ENCODE measurements at regions not wholly inside any gene's neighbourhood (a gene's known extent, or its start where the extent isn't known, plus 50 kb on each side); places are given as distances from the start of the nearest gene placed in this dataset.

DNA sequence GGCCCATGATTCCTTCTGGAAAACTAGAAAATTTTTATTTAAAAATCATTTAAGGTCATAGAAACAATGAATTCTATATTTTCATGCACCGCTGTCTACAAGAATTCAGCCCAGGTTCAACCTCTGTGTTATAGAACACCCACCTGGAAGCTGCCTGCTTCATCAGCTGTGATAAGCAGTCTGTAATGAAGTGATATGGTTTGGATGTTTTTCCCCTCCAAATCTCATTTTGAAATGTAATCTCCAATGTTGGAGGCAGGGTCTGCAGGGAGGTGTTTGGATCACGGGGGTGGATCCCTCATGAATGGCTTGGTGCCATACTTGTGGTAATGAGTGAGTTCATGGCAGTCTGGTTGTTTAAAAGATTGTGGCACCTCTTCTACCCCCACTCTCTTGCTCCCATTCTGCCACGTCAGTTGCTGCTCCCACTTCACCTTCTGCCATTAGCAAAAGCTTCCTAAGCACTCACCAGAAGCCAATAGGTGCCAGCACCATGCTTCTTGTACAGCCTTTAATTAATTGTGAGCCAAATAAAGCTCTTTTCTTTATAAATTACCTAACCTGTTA, 55.6 kb downstream of the MRPL32 start:
- no peak for DNase-seq (ENCODE audit: low read depth)

DNA sequence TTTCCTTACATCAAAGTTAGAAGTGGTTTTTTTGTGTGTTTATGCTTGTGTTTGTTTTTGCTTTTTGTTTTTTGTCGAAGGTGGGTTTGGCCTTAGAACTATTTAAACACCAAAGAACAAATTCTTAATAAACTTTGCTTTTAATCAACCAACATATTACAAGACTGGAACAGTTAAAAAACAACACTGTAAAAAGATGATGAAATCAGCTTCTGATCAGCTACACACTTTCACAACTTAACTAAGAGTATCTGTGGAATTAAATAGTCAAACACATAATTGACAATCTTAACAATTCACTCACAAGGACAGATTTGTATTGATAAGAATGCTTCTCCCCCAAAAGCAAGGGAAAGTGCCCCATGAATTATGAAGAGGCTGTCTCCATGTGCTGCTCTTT, 58.8 kb downstream of the MRPL32 start:
- no peak for DNase-seq (ENCODE audit: low read depth)

DNA sequence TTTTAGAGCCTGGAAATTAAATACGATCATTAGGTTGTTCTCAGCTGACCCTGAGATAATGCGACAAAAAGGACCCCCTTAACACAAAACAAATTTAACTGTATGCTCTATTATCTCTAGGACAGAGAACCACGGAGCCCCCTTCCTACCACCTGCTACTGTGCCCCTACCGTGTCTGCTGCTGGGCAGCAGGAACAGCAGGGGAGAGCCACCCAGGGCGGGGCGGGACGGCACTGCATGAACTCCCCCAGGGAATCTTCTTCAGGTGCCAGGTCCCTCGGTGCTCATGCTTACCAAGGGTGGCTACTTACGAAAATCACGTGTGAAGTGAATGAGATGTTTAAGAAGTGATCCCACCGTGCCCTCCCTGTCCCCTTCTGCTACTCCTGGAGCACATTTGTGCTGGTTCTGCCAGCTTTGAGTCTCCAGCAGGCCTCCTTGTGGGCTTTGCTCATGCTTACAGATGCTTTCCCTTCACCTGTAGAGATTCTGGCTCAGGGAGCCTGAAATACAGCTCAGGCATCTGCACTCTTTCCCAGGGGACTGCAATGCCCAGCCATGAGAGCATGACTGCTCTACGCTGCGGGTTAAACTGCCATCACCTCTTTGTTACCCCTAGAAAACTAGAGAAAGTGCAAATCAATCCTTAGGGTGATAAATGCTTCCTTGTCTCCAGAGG, 59.9 kb downstream of the MRPL32 start:
- DNase-seq (ENCODE audit: low read depth): no peak

GRCh38 chr7:42993038-42993437, 60.9 kb downstream of the MRPL32 start:
- no peak for DNase-seq (ENCODE audit: low read depth)

- DNase-seq (ENCODE audit: low read depth): no peak
Observed at GRCh38 chr7:42994096-42994495, 61.9 kb downstream of the MRPL32 start.

DNA sequence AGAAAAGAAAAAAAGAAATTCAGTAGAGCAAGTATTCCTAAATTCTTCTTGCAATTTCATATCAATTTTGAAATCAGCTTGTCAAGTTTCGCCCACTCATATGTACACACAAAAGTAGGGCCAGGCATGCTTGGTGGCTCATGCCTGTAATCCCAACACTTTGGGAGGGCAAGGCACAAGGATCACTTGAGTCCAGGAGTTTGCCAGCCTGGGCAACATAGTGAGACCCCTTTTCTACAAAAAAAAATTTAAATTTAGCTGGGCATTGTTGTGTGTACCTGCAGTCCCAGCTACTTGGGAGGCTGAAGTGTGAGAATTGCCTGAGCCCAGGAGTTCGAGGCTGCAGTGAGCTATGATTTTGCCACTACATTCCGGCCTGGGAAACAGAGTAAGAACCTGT, 65.4 kb downstream of the MRPL32 start:
- no peak for DNase-seq (ENCODE audit: low read depth)

- DNase-seq (ENCODE audit: low read depth): peak; percentile 4
Observed at GRCh38 chr7:43004082-43004481, 71.9 kb downstream of the MRPL32 start.

- no peak for DNase-seq (ENCODE audit: low read depth)
Observed at GRCh38 chr7:43006008-43006407, 73.8 kb downstream of the MRPL32 start.

DNA sequence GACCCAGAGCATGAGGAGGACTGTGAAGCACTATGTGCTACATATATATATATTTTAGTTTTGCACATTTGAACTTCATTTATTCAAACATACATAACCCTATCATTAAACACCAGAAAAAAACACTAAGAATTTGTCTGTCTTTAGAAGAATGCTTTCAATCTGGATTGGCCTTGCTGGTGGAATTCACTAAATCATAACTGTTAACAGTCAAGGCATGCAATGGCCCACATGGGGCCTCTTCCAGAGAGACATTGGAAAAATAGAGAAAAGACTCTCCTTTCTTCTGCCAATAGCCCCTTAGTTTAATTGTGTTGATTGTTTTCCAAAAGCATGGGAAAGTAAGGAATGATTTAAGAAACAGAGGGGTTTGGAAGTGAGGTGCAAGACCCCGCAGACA, 77.9 kb downstream of the MRPL32 start:
- DNase-seq (ENCODE audit: low read depth): no peak

- no peak for DNase-seq (ENCODE audit: low read depth)
Observed at GRCh38 chr7:43011879-43012278, 79.7 kb downstream of the MRPL32 start.

GRCh38 chr7:43014406-43014805, 82.2 kb downstream of the MRPL32 start:
- DNase-seq (ENCODE audit: low read depth): no peak

- no peak for DNase-seq (ENCODE audit: low read depth)
Observed at GRCh38 chr7:43015301-43015700, 83.1 kb downstream of the MRPL32 start.

DNA sequence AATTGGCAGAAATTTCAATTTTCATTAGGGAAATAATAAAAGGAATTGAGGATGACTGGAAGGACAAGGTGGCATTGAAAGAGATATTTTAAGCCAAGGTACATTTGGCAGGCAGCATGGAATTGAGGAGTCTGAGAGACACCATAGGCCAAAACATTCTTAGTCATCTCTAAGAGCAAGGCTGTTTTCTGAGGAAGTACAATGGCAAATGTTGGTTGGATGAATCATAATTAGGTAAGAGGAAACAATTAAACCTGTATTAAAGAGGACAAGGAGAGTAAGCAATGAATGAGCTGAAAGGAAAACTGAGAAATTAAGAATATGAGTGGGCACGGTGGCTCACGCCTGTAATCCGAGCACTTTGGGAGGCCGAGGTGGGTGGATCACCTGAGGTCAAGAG, 86.3 kb downstream of the MRPL32 start:
- peak; percentile 11 for DNase-seq (ENCODE audit: low read depth)

DNA sequence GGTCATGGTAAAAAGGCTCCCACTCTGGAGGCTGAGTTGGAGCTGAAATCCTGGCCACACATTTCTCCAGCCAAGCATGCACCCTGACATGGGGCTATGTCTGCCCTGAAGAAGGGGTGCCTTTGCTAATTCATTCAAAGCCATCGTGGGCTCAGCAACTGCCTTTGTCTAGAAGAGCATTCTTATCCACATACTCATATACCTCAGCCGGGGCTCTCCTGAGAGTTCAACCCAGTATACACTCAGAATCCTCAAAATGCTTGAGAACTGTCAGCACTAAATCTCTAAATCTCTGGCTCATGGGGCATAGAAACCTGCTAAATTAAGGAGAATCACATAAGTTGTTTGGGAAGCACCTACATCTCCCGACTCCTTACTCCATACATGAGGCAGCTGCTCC, 89.3 kb downstream of the MRPL32 start:
- peak; percentile 9 for DNase-seq (ENCODE audit: low read depth)

DNA sequence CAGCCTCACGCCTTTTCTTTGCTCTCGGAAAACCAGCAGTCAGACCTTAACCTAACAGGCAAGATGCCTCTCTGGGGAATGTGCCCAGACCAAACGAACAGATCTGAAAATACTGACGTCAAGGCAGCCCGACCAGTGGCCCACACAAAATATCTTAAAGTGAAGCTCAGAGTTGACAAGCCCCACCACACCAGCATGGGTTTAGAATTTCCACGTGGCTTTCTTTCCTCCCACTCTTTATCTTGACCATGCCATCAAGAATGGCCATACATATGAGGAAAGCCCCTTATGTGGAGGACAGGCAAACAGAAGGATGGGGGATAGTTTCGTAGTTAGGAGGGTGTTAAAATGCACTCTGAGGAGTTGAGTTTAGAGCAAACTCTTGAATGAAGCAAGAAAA, 89.8 kb downstream of the MRPL32 start:
- no peak for DNase-seq (ENCODE audit: low read depth)

- no peak for DNase-seq (ENCODE audit: low read depth)
Observed at GRCh38 chr7:43033369-43033768, 79.1 kb upstream of the HECW1 start.

- no peak for DNase-seq (ENCODE audit: low read depth)
Observed at GRCh38 chr7:43034535-43035002, 77.9 kb upstream of the HECW1 start.

DNA sequence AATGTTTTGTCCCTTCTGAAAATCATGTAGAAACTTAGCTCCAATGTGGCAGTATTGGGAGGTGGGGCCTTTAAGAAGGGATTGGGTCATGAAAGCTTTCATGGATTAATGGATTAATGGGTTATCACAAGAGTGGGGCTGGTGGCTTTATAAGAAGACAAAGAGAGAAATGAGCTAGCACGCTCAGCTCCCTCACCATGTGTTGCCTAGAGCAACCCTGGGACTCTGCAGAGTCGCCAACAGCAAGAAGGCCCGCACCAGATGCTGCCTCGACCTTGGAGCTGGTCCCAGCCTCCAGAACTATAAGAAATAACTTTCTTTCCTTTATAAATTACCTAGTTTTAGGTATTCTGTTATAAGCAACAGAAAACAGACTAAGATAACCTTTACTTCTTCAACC, 74.9 kb upstream of the HECW1 start:
- no peak for DNase-seq (ENCODE audit: low read depth)

DNA sequence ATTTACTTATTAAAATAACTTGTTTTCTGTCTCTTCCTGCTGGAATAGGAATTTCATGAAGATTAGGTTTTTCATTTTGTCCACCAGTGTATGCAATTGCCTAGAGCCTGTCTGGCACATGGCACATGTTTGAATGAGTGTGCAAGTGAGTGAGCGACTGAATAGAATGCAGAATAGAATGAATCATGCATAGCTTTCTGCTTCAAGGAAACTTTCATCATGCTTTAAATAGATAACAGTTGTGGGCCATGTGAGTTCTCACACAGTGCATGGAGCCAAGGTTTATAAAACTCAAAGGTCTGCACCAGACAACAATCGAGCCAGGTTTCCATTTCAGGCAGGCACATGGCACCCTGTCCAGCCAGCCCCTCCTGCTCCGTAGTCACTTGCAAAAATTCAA, 74.2 kb upstream of the HECW1 start:
- DNase-seq (ENCODE audit: low read depth): peak; percentile 74

DNA sequence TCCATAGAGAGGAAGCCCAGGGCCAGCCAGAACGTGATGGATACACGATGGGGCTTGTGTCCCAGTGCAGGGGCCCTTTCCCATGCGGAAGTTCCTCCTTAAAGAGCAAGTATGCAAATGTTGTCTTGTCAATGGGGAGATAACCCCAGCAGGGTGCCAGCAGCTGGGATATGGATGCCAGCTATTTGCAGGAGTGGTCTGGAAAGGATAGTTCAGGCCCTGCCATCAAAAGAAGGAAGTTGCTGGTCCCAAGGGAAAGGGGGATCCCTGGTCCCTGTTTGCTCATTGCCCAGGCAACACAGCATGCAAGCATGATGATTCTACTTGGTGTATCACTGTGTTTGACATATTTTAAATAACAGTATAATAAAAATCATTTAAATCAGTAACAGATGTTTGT, 73.1 kb upstream of the HECW1 start:
- DNase-seq (ENCODE audit: low read depth): no peak

DNA sequence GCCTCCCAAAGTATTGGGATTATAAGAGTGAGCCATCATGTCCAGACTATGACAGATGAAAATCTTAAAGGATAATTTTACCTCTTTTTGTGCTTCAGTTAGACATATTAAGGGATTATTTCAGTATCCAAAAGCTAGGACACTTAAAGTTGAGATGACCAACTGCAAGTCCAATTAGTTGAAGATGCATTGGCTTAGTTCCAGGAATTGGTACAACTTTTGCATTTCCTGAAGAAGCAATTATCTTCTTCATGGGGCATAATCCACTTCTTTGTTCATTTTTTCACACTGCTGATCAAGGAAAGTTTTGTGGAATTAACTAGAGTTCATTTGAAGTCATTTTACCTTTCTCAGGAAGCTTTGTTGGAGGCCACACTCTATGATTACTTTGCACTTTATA, 72.0 kb upstream of the HECW1 start:
- no peak for DNase-seq (ENCODE audit: low read depth)

GRCh38 chr7:43041105-43041504, 71.3 kb upstream of the HECW1 start:
- DNase-seq (ENCODE audit: low read depth): no peak

DNA sequence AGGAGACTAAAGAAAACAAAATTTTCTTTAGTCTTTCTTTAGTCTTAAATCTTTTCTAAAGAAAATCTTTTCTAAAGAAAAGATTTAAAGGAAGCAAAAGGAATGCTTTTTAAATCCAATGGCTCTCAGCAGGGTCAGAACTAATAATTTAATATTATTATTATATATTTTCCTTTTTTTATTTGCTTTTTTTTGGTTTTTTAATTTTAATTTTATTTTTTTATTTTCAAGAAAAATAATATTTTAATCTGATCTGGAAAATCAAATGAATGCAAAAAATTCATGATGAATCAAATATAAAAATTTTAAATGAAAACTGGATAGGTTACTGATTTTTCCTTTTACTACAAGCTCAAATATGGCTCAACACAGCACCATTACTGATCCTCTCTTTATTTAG, 70.7 kb upstream of the HECW1 start:
- no peak for DNase-seq (ENCODE audit: low read depth)

- DNase-seq (ENCODE audit: low read depth): no peak
Observed at GRCh38 chr7:43042302-43042701, 70.1 kb upstream of the HECW1 start.
